GM12872 (cell line): ENCODE measurements at regions not wholly inside any gene's neighbourhood (a gene's known extent, or its start where the extent isn't known, plus 50 kb on each side); places are given as distances from the start of the nearest gene placed in this dataset.

Experiments used
- CTCF ChIP-seq: IDR thresholded peaks from 3 replicates; pipeline ENCODE4 v1.5.1; 2011; ENCODE audit warnings: low read depth, mild to moderate bottlenecking, low read length, moderate library complexity; ENCODE audit not compliant: insufficient read depth

GRCh38 chr2:188875104-188875503, 99.1 kb upstream of the COL3A1 start:
- TF ChIP-seq CTCF = no peak

- no peak for TF ChIP-seq CTCF
Observed at GRCh38 chr2:188878716-188879115, 95.5 kb upstream of the COL3A1 start.

- TF ChIP-seq CTCF = no peak
Observed at GRCh38 chr2:188880740-188881139, 93.4 kb upstream of the COL3A1 start.

GRCh38 chr2:188881434-188881833, 92.7 kb upstream of the COL3A1 start:
- no peak for TF ChIP-seq CTCF

GRCh38 chr2:188884046-188884445, 90.1 kb upstream of the COL3A1 start:
- no peak for TF ChIP-seq CTCF

- no peak for TF ChIP-seq CTCF
Observed at GRCh38 chr2:188884517-188884916, 89.7 kb upstream of the COL3A1 start.

- TF ChIP-seq CTCF = no peak
Observed at GRCh38 chr2:188889187-188889586, 85.0 kb upstream of the COL3A1 start.

- no peak for TF ChIP-seq CTCF
Observed at GRCh38 chr2:188890755-188891154, 83.4 kb upstream of the COL3A1 start.
